ENCODE measurements at regions not wholly inside any gene's neighbourhood (a gene's known extent, or its start where the extent isn't known, plus 50 kb on each side); places are given as distances from the start of the nearest gene placed in this dataset.

GRCh38 chr2:133655610-133656009, 87.3 kb upstream of the NCKAP5 start (continued):
- TF ChIP-seq MXD1 (CRISPR knock-in tag; IDR thresholded peaks at IDR 0.05; ENCODE audit: borderline replicate concordance, poor library complexity, severe bottlenecking) (no peak), ZNF583 (CRISPR knock-in tag; IDR thresholded peaks at IDR 0.05) (no peak), ARID3A (IDR thresholded peaks at IDR 0.05; ENCODE audit: borderline replicate concordance, low read depth, low read length) (no peak), E2F6 (IDR thresholded peaks at IDR 0.05; ENCODE audit: borderline replicate concordance in 1 of 2, extremely low read depth in 1 of 2, insufficient read depth in 1 of 2, insufficient read length in 1 of 2, low read depth in 1 of 2, low read length in 1 of 2, poor library complexity in 1 of 2, severe bottlenecking in 1 of 2) (no peak), TBP (optimal IDR thresholded peaks at IDR 0.05; ENCODE audit: low read depth, low read length) (no peak), ZNF318 (IDR thresholded peaks at IDR 0.05; ENCODE audit: borderline replicate concordance in 1 of 2, low read depth in 1 of 2) (no peak), HOMEZ (CRISPR knock-in tag; IDR thresholded peaks at IDR 0.05) (no peak), XRCC3 (IDR thresholded peaks at IDR 0.05) (no peak), ZNF134 (CRISPR knock-in tag; conservative IDR thresholded peaks at IDR 0.05) (no peak)
